ENCODE measurements at regions not wholly inside any gene's neighbourhood (a gene's known extent, or its start where the extent isn't known, plus 50 kb on each side); places are given as distances from the start of the nearest gene placed in this dataset.

DNA sequence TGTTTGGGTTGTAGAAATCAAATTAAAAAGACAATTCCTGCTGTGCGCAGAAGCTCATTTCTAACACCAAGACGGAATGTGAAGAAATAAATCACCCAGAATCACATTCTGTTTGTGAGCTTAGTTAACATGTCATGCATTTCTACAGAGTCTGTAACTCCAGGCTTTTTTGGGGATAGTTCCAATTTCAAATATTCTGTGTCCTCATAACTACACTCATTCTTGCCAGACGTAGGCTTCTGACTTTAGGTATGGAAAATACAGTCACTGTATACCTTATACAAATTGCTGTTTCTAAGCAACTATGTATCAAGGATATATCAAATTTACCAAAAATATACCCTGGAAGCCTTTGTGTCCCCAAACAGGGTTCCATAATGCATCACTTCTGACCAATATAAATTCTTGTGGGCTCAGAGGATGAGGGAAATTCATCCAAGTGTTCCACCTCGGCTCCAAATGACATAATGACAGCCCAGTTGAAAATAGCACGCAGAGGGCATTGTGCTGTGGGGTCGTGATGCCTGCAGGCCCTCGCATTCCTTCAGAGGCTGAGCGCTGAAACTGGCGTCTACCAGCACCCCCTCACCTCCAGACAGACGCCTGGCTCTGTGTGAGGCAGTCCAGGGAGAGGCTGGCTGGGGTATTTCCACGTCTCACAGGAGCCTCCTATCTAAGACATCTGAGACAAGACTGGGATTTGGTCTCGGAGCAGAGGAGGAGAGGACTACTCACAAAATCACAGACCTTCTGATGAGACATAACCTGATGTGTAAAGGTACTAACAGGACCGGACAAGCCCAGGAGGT lies 79.8 kb downstream of the KLF4 start:
- TF ChIP-seq, protein P1, sequence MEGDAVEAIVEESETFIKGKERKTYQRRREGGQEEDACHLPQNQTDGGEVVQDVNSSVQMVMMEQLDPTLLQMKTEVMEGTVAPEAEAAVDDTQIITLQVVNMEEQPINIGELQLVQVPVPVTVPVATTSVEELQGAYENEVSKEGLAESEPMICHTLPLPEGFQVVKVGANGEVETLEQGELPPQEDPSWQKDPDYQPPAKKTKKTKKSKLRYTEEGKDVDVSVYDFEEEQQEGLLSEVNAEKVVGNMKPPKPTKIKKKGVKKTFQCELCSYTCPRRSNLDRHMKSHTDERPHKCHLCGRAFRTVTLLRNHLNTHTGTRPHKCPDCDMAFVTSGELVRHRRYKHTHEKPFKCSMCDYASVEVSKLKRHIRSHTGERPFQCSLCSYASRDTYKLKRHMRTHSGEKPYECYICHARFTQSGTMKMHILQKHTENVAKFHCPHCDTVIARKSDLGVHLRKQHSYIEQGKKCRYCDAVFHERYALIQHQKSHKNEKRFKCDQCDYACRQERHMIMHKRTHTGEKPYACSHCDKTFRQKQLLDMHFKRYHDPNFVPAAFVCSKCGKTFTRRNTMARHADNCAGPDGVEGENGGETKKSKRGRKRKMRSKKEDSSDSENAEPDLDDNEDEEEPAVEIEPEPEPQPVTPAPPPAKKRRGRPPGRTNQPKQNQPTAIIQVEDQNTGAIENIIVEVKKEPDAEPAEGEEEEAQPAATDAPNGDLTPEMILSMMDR (conservative IDR thresholded peaks at IDR 0.05; ENCODE audit: low read length), result no peak
- TF ChIP-seq EZH2phosphoT487 (IDR thresholded peaks at IDR 0.05; ENCODE audit: borderline replicate concordance, low read depth, low read length), result no peak

Measured in OCI-LY7 (cell line).